Loucy (cell line): ENCODE measurements at regions not wholly inside any gene's neighbourhood (a gene's known extent, or its start where the extent isn't known, plus 50 kb on each side); places are given as distances from the start of the nearest gene placed in this dataset.

Source experiments
- H2AFZ ChIP-seq: fragments of 200-600 bp; sonication (generic); 2 replicates; pipeline ENCODE4 v1.6.0; 2016; ENCODE audit warnings: antibody characterized with exemption, mild to moderate bottlenecking, low read length, moderate library complexity
- H3F3A ChIP-seq: fragments of 200-600 bp; 2 replicates; pipeline ENCODE4 v1.6.0; 2016; ENCODE audit warnings: antibody characterized with exemption, low read depth, mild to moderate bottlenecking
- H3K27me3 ChIP-seq: fragments of 200-600 bp; sonication (generic); 2 replicates; pipeline ENCODE4 v1.6.1; 2014; ENCODE audit warnings: low read length, mild to moderate bottlenecking; ENCODE audit not compliant: insufficient read depth, poor library complexity, severe bottlenecking
- H3K36me3 ChIP-seq: fragments of 200-600 bp; sonication (generic); 2 replicates; pipeline ENCODE4 v1.6.1; 2016; ENCODE audit warnings: low read length; ENCODE audit not compliant: insufficient read depth
- H3K4me1 ChIP-seq: fragments of 200-600 bp; sonication (generic); 2 replicates; pipeline ENCODE4 v1.5.1; 2014; ENCODE audit warnings: low read length, mild to moderate bottlenecking; ENCODE audit not compliant: insufficient read depth, poor library complexity, severe bottlenecking
- H3K4me2 ChIP-seq: fragments of 200-600 bp; sonication (generic); 2 replicates; pipeline ENCODE4 v1.6.0; 2014; ENCODE audit warnings: antibody characterized with exemption, low read length, low read depth, mild to moderate bottlenecking; ENCODE audit not compliant: poor library complexity, severe bottlenecking
- H3K4me3 ChIP-seq: fragments of 200-600 bp; sonication (generic); 2 replicates; pipeline ENCODE4 v1.5.1; 2014; ENCODE audit warnings: low read length, mild to moderate bottlenecking, mixed read lengths; ENCODE audit not compliant: poor library complexity, severe bottlenecking
- H3K79me2 ChIP-seq: fragments of 200-600 bp; sonication (generic); 2 replicates; pipeline ENCODE4 v1.6.1; 2014; ENCODE audit warnings: low read length; ENCODE audit not compliant: insufficient read depth
- H3K9ac ChIP-seq: fragments of 200-600 bp; sonication (generic); 2 replicates; pipeline ENCODE4 v1.6.0; 2014; ENCODE audit warnings: mild to moderate bottlenecking, low read depth, low read length, moderate library complexity; ENCODE audit not compliant: poor library complexity, severe bottlenecking
- H3K9me2 ChIP-seq: fragments of 200-600 bp; sonication (generic); replicated peaks from 2 replicates; pipeline ENCODE4 v1.6.1; 2016; ENCODE audit warnings: low read depth, low read length, mixed read lengths
- H3K9me3 ChIP-seq: fragments of 200-600 bp; sonication (generic); 2 replicates; pipeline ENCODE4 v1.6.1; 2014; ENCODE audit warnings: mild to moderate bottlenecking, antibody characterized with exemption, low read length, low read depth; ENCODE audit not compliant: insufficient read depth
- H4K20me1 ChIP-seq: fragments of 200-600 bp; sonication (generic); 2 replicates; pipeline ENCODE4 v1.6.0; 2014; ENCODE audit warnings: antibody characterized with exemption, low read length, mild to moderate bottlenecking; ENCODE audit not compliant: insufficient read depth, poor library complexity, severe bottlenecking
- CTCF ChIP-seq: fragments of 200-600 bp; sonication (generic); conservative IDR thresholded peaks from 2 replicates; pipeline ENCODE4 v1.5.1; 2014; ENCODE audit warnings: mild to moderate bottlenecking, antibody characterized with exemption, low read length
- EZH2phosphoT487 ChIP-seq: fragments of 200-600 bp; IDR thresholded peaks from 2 replicates; pipeline ENCODE4 v1.6.1; 2018; ENCODE audit warnings: antibody characterized with exemption, mild to moderate bottlenecking, moderate library complexity, borderline replicate concordance

- Histone ChIP-seq H3K36me3 (no peaks in the 10 kb centered on the region), H3K9me2 (no peaks in the 10 kb centered on the region), H4K20me1 (no peaks in the 10 kb centered on the region), H3K4me1 (no peaks in the 10 kb centered on the region), H3K79me2 (no peaks in the 10 kb centered on the region), H3K4me3 (no peak overlapping the region), H3K9ac (no peak overlapping the region), H3K4me2 (no peak overlapping the region), H3K9me3 (no peaks in the 10 kb centered on the region), H3K27me3 (no peaks in the 10 kb centered on the region), H3F3A (no peaks in the 10 kb centered on the region), H2AFZ (no peak overlapping the region)
- no peak for TF ChIP-seq EZH2phosphoT487
- TF ChIP-seq CTCF: no peak
These were observed 556.5 kb upstream of the BRINP3 start for GRCh38 chr1:191034132-191034531.

GRCh38 chr1:191043066-191043465 is 565.4 kb upstream of the BRINP3 start:
- Histone ChIP-seq H3K9me2 (no peaks in the 10 kb centered on the region), H2AFZ (no peak overlapping the region), H3K9ac (no peak overlapping the region), H3K79me2 (no peaks in the 10 kb centered on the region), H4K20me1 (no peaks in the 10 kb centered on the region), H3K4me1 (no peaks in the 10 kb centered on the region), H3K9me3 (no peaks in the 10 kb centered on the region), H3F3A (no peaks in the 10 kb centered on the region), H3K27me3 (no peaks in the 10 kb centered on the region), H3K4me2 (no peak overlapping the region), H3K4me3 (no peak overlapping the region), H3K36me3 (no peaks in the 10 kb centered on the region)
- TF ChIP-seq EZH2phosphoT487 (no peak), CTCF (no peak)

GRCh38 chr1:191049781-191050180 is 572.1 kb upstream of the BRINP3 start:
- no peaks in the 10 kb centered on the region for H3K9me2 ChIP-seq
- H4K20me1 ChIP-seq: no peaks in the 10 kb centered on the region
- H3K4me3 ChIP-seq: no peak overlapping the region
- H3F3A ChIP-seq: no peaks in the 10 kb centered on the region
- TF ChIP-seq CTCF (no peak), EZH2phosphoT487 (no peak)
- no peaks in the 10 kb centered on the region for H3K4me1 ChIP-seq
- H3K79me2 ChIP-seq: no peaks in the 10 kb centered on the region
- no peak overlapping the region for H3K9ac ChIP-seq
- no peaks in the 10 kb centered on the region for H3K9me3 ChIP-seq
- H3K36me3 ChIP-seq: no peaks in the 10 kb centered on the region
- H2AFZ ChIP-seq: no peak overlapping the region
- H3K27me3 ChIP-seq: no peaks in the 10 kb centered on the region
- H3K4me2 ChIP-seq: no peak overlapping the region
